HEK293 (cell line): ENCODE measurements at regions not wholly inside any gene's neighbourhood (a gene's known extent, or its start where the extent isn't known, plus 50 kb on each side); places are given as distances from the start of the nearest gene placed in this dataset.

ENCODE experiments used
- CTCF ChIA-PET: fragments of 350-600 bp; formaldehyde crosslinking; extraction: SDS; loops from one replicate; lab custom pipeline; 2021; ENCODE audit warnings: antibody characterized with exemption; lab: Yijun Ruan, JAX
- POLR2A ChIA-PET: fragments of 300-600 bp; formaldehyde crosslinking; extraction: SDS; loops from one replicate; lab custom pipeline; 2020; ENCODE audit warnings: antibody characterized with exemption, inconsistent platforms; lab: Yijun Ruan, JAX
- H3K27ac ChIP-seq: fragments of 200-500 bp; sonication (Bioruptor generic); 2 replicates; pipeline ENCODE4 v1.5.1; 2014; ENCODE audit warnings: low read depth, low read length, control low read depth, inconsistent platforms; ENCODE audit errors: extremely low read depth
- H3K36me3 ChIP-seq, 2 experiments: fragments of 200-500 bp in 1 of 2; sonication (Bioruptor generic) in 1 of 2; 1 replicate in 1 of 2; 2 replicates in 1 of 2; pipeline ENCODE4 v1.5.1; 2014 to 2017; ENCODE audit warnings: inconsistent platforms in 2 of 2, low read length in 2 of 2; ENCODE audit not compliant: control insufficient read depth in 2 of 2, insufficient read depth in 1 of 2
- H3K4me1 ChIP-seq: fragments of 200-500 bp; sonication (Bioruptor generic); 2 replicates; pipeline ENCODE4 v1.5.1; 2014; ENCODE audit warnings: mild to moderate bottlenecking, low read length, inconsistent platforms; ENCODE audit not compliant: control insufficient read depth, insufficient read depth
- H3K4me3 ChIP-seq: 2 replicates; pipeline ENCODE4 v1.5.1; 2011; ENCODE audit warnings: low read depth, mild to moderate bottlenecking, control low read depth, low read length, moderate library complexity
- H3K9me3 ChIP-seq: fragments of 200-500 bp; sonication (Bioruptor generic); 2 replicates; pipeline ENCODE4 v1.5.1; 2014; ENCODE audit warnings: low read depth, low read length, inconsistent platforms; ENCODE audit not compliant: control insufficient read depth, insufficient read depth
- OVOL3 ChIP-seq: fragments of 450-650 bp; formaldehyde crosslinking; IDR thresholded peaks from 2 replicates; pipeline ENCODE4 v1.5.1; 2016; ENCODE audit warnings: missing biosample characterization, missing genetic modification characterization
- SP2 ChIP-seq: fragments of 450-650 bp; formaldehyde crosslinking; IDR thresholded peaks from 2 replicates; pipeline ENCODE4 v1.5.1; 2016; ENCODE audit warnings: missing biosample characterization, missing genetic modification characterization
- SP3 ChIP-seq: fragments of 450-650 bp; formaldehyde crosslinking; IDR thresholded peaks from 2 replicates; pipeline ENCODE4 v1.5.1; 2016; ENCODE audit warnings: missing biosample characterization, missing genetic modification characterization
- ZEB2 ChIP-seq: fragments of 450-650 bp; formaldehyde crosslinking; IDR thresholded peaks from 2 replicates; pipeline ENCODE4 v1.5.1; 2016; ENCODE audit warnings: missing biosample characterization, missing genetic modification characterization
- ZFHX2 ChIP-seq: fragments of 450-650 bp; formaldehyde crosslinking; conservative IDR thresholded peaks from 2 replicates; pipeline ENCODE4 v1.5.1; 2016; ENCODE audit warnings: missing biosample characterization, missing genetic modification characterization
- ZFP69B ChIP-seq: fragments of 450-650 bp; formaldehyde crosslinking; IDR thresholded peaks from 2 replicates; pipeline ENCODE4 v1.5.1; 2016; ENCODE audit warnings: missing biosample characterization, missing genetic modification characterization
- ZIC2 ChIP-seq: fragments of 450-650 bp; formaldehyde crosslinking; IDR thresholded peaks from 2 replicates; pipeline ENCODE4 v1.5.1; 2016; ENCODE audit warnings: missing biosample characterization, missing genetic modification characterization
- ZNF341 ChIP-seq: fragments of 450-650 bp; formaldehyde crosslinking; IDR thresholded peaks from 2 replicates; pipeline ENCODE4; 2016; ENCODE audit warnings: low read depth, missing biosample characterization, missing genetic modification characterization
- ZNF423 ChIP-seq: fragments of 450-650 bp; formaldehyde crosslinking; IDR thresholded peaks from 2 replicates; pipeline ENCODE4 v1.5.1; 2016; ENCODE audit warnings: missing biosample characterization, missing genetic modification characterization
- ZNF510 ChIP-seq: fragments of 450-650 bp; formaldehyde crosslinking; IDR thresholded peaks from 2 replicates; pipeline ENCODE4 v1.5.1; 2018; ENCODE audit warnings: mild to moderate bottlenecking, missing genetic modification characterization, missing biosample characterization; ENCODE audit not compliant: insufficient replicate concordance
- ZNF600 ChIP-seq: fragments of 450-650 bp; formaldehyde crosslinking; IDR thresholded peaks from 2 replicates; pipeline ENCODE4 v1.5.1; 2016; ENCODE audit warnings: missing biosample characterization, missing genetic modification characterization
- ZNF629 ChIP-seq: fragments of 450-650 bp; formaldehyde crosslinking; IDR thresholded peaks from 2 replicates; pipeline ENCODE4 v1.5.1; 2017; ENCODE audit warnings: missing biosample characterization, missing genetic modification characterization
- ZNF707 ChIP-seq: fragments of 450-650 bp; formaldehyde crosslinking; IDR thresholded peaks from 2 replicates; pipeline ENCODE4 v1.5.1; 2016; ENCODE audit warnings: missing biosample characterization, missing genetic modification characterization
- ZNF843 ChIP-seq: fragments of 450-650 bp; formaldehyde crosslinking; IDR thresholded peaks from 2 replicates; pipeline ENCODE4 v1.5.1; 2016; ENCODE audit warnings: missing biosample characterization, missing genetic modification characterization
- TF ChIP-seq, protein P1 (sequence below): fragments of 450-650 bp; formaldehyde crosslinking; IDR thresholded peaks from 2 replicates; pipeline ENCODE4 v1.5.1; 2016; ENCODE audit warnings: missing biosample characterization, missing genetic modification characterization
- TF ChIP-seq, protein P2 (sequence below): fragments of 450-650 bp; formaldehyde crosslinking; IDR thresholded peaks from 2 replicates; pipeline ENCODE4 v1.5.1; 2017; ENCODE audit warnings: missing biosample characterization, missing genetic modification characterization
- TF ChIP-seq, protein P3 (sequence below): fragments of 450-650 bp; formaldehyde crosslinking; IDR thresholded peaks from 2 replicates; pipeline ENCODE4 v1.5.1; 2016; ENCODE audit warnings: missing biosample characterization, missing genetic modification characterization
- TF ChIP-seq, protein P4 (sequence below): fragments of 450-650 bp; formaldehyde crosslinking; IDR thresholded peaks from 2 replicates; pipeline ENCODE4 v1.5.1; 2016; ENCODE audit warnings: missing biosample characterization, missing genetic modification characterization, low read depth

DNA sequence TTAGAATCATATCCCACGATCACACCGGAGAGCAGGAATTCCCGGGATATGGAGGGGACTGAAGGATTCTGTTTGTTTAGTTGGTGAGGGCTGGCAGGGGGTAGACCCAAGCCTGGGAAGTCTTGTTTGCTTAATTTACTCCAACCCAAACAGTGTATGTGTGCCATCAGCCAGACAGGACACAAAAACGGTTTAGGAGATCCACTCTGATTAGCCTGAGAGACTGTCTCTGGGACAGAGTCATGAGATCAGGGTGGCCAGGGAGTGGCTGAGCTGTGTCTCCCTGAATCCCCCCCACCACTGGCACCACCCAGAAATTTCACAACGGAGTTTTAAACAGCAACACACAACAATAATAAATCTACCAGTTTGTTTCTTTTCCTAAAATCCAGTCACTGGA is 127.0 kb downstream of the RBFOX3 start:
- H3K27ac ChIP-seq = no peak overlapping the region
- TF ChIP-seq ZIC2 (tag by site-specific recombination) = peak; percentile 26; the same call in 1 of the 2 replicates
- no peak for TF ChIP-seq OVOL3 (tag by site-specific recombination)
- H3K36me3 ChIP-seq = no peaks in the 10 kb centered on the region
- no peaks in the 10 kb centered on the region for H3K9me3 ChIP-seq
- H3K4me1 ChIP-seq = no peaks in the 10 kb centered on the region
- POLR2A ChIA-PET = no interaction called here
- CTCF ChIA-PET = no interaction called here
- H3K4me3 ChIP-seq = no peak overlapping the region

DNA sequence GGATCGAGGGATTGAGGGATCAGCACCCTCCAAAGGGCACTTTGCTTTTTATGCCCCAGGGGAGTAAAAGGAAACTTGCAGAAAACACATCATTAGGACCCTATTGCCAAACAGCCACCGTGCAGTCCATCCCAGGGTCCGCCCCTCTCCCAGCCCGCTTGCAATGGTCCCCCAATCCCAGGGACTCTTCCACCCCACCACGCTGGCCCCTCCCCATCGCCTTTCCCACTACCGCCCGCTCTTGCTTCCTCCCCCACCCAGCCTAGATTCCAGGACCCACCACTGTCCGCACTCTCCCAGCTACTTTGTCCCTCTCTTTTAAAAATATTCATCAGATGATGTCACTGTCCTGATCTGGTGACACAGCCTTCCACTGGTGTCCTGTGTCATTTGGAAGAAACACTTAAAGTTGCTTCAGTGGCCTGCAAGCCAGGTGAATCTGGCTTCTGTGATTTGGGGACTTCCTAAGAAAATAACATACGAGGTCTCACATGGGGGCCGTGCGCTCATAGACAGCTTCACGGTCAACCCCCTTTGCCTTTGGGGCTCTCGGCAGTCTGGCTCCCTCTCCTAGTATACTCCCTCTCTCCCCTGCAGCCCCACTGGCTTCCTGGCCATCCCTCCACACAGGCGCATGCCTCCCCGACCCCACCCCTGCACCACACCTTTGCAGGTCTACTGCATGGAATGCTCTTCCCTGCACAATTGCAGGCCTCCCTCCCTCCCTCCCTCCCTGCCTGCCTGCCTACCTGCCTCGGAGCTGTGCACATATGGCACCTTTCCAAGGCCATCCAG is 127.9 kb downstream of the RBFOX3 start:
- TF ChIP-seq ZEB2 (tag by site-specific recombination) (0 out of 2 replicates have a peak, but pooled peaks have one; percentile 13), ZFP69B (tag by site-specific recombination) (no peak), ZNF629 (tag by site-specific recombination) (peak; percentile 29; the same call in 1 of the 2 replicates), SP2 (tag by site-specific recombination) (peak; percentile 28; the same call in 1 of the 2 replicates), ZNF600 (tag by site-specific recombination) (peak; percentile 56), ZNF423 (tag by site-specific recombination) (no peak), ZNF341 (tag by site-specific recombination) (peak; percentile 27), SP3 (tag by site-specific recombination) (0 out of 2 replicates have a peak, but pooled peaks have one; percentile 32), ZFHX2 (tag by site-specific recombination) (0 out of 2 replicates have a peak, but pooled peaks have one; percentile 22), ZNF510 (tag by site-specific recombination) (no peak), ZNF843 (tag by site-specific recombination) (no peak), ZNF707 (tag by site-specific recombination) (no peak)
- TF ChIP-seq, protein P1, sequence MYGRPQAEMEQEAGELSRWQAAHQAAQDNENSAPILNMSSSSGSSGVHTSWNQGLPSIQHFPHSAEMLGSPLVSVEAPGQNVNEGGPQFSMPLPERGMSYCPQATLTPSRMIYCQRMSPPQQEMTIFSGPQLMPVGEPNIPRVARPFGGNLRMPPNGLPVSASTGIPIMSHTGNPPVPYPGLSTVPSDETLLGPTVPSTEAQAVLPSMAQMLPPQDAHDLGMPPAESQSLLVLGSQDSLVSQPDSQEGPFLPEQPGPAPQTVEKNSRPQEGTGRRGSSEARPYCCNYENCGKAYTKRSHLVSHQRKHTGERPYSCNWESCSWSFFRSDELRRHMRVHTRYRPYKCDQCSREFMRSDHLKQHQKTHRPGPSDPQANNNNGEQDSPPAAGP (tag by site-specific recombination) = 0 out of 2 replicates have a peak, but pooled peaks have one; percentile 50
- TF ChIP-seq, protein P2, sequence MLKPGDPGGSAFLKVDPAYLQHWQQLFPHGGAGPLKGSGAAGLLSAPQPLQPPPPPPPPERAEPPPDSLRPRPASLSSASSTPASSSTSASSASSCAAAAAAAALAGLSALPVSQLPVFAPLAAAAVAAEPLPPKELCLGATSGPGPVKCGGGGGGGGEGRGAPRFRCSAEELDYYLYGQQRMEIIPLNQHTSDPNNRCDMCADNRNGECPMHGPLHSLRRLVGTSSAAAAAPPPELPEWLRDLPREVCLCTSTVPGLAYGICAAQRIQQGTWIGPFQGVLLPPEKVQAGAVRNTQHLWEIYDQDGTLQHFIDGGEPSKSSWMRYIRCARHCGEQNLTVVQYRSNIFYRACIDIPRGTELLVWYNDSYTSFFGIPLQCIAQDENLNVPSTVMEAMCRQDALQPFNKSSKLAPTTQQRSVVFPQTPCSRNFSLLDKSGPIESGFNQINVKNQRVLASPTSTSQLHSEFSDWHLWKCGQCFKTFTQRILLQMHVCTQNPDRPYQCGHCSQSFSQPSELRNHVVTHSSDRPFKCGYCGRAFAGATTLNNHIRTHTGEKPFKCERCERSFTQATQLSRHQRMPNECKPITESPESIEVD = no peak
- TF ChIP-seq, protein P3, sequence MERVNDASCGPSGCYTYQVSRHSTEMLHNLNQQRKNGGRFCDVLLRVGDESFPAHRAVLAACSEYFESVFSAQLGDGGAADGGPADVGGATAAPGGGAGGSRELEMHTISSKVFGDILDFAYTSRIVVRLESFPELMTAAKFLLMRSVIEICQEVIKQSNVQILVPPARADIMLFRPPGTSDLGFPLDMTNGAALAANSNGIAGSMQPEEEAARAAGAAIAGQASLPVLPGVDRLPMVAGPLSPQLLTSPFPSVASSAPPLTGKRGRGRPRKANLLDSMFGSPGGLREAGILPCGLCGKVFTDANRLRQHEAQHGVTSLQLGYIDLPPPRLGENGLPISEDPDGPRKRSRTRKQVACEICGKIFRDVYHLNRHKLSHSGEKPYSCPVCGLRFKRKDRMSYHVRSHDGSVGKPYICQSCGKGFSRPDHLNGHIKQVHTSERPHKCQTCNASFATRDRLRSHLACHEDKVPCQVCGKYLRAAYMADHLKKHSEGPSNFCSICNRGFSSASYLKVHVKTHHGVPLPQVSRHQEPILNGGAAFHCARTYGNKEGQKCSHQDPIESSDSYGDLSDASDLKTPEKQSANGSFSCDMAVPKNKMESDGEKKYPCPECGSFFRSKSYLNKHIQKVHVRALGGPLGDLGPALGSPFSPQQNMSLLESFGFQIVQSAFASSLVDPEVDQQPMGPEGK (tag by site-specific recombination) = peak; percentile 49; the same call in 1 of the 2 replicates
- TF ChIP-seq, protein P4, sequence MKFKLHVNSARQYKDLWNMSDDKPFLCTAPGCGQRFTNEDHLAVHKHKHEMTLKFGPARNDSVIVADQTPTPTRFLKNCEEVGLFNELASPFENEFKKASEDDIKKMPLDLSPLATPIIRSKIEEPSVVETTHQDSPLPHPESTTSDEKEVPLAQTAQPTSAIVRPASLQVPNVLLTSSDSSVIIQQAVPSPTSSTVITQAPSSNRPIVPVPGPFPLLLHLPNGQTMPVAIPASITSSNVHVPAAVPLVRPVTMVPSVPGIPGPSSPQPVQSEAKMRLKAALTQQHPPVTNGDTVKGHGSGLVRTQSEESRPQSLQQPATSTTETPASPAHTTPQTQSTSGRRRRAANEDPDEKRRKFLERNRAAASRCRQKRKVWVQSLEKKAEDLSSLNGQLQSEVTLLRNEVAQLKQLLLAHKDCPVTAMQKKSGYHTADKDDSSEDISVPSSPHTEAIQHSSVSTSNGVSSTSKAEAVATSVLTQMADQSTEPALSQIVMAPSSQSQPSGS (tag by site-specific recombination) = peak; percentile 46; the same call in 1 of the 2 replicates
- Histone ChIP-seq H3K4me1 (no peaks in the 10 kb centered on the region), H3K4me3 (no peak overlapping the region), H3K9me3 (no peaks in the 10 kb centered on the region), H3K36me3 (no peaks in the 10 kb centered on the region), H3K27ac (no peak overlapping the region)
- ChIA-PET POLR2A (no interaction called here), CTCF (no interaction called here)
